H9 (cell line): ENCODE measurements at regions not wholly inside any gene's neighbourhood (a gene's known extent, or its start where the extent isn't known, plus 50 kb on each side); places are given as distances from the start of the nearest gene placed in this dataset.

ENCODE experiments used
- DNase-seq: peaks from one replicate; pipeline ENCODE4 v3.0.0-alpha.2; 2017
- H2AFZ ChIP-seq: one replicate; pipeline ENCODE4 v1.6.1; 2013; ENCODE audit warnings: mild to moderate bottlenecking, low read length, control low read depth, moderate library complexity
- H2AK5ac ChIP-seq: 2 replicates; pipeline ENCODE4 v1.6.1; 2013; ENCODE audit warnings: low read length, control low read depth, mixed read lengths; ENCODE audit not compliant: insufficient read length
- H2BK120ac ChIP-seq: one replicate; pipeline ENCODE4 v1.6.1; 2013; ENCODE audit warnings: low read depth, mild to moderate bottlenecking, low read length, control low read depth, inconsistent platforms; ENCODE audit not compliant: poor library complexity, severe bottlenecking
- H2BK12ac ChIP-seq: 2 replicates; pipeline ENCODE4 v1.6.1; 2013; ENCODE audit warnings: low read length, control low read depth, mixed read lengths, low read depth; ENCODE audit not compliant: insufficient read length
- H2BK15ac ChIP-seq: 2 replicates; pipeline ENCODE4 v1.6.1; 2013; ENCODE audit warnings: low read depth, low read length, control low read depth
- H2BK20ac ChIP-seq: one replicate; pipeline ENCODE4 v1.6.1; 2013; ENCODE audit warnings: low read depth, mild to moderate bottlenecking, low read length, control low read depth, inconsistent platforms; ENCODE audit not compliant: poor library complexity, severe bottlenecking
- H2BK5ac ChIP-seq: 2 replicates; pipeline ENCODE4 v1.6.1; 2013; ENCODE audit warnings: low read length, control low read depth, mixed read lengths; ENCODE audit not compliant: insufficient read length
- H3K14ac ChIP-seq: 2 replicates; pipeline ENCODE4 v1.6.1; 2013; ENCODE audit warnings: low read length, control low read depth; ENCODE audit not compliant: insufficient read depth
- H3K18ac ChIP-seq: 2 replicates; pipeline ENCODE4 v1.6.1; 2013; ENCODE audit warnings: low read depth, mild to moderate bottlenecking, mixed read lengths, low read length, control low read depth; ENCODE audit not compliant: insufficient read length
- H3K23ac ChIP-seq: 2 replicates; pipeline ENCODE4 v1.6.1; 2013; ENCODE audit warnings: low read length, control low read depth, mixed read lengths, low read depth; ENCODE audit not compliant: insufficient read length
- H3K23me2 ChIP-seq: 2 replicates; pipeline ENCODE4 v1.6.1; 2013; ENCODE audit warnings: low read depth, mild to moderate bottlenecking, mixed read lengths, low read length, control low read depth; ENCODE audit not compliant: insufficient read length, poor library complexity, severe bottlenecking
- H3K27ac ChIP-seq: 2 replicates; pipeline ENCODE4 v1.5.1; 2013; ENCODE audit warnings: low read length, control low read depth, mixed read lengths, low read depth; ENCODE audit not compliant: insufficient read length
- H3K27me3 ChIP-seq: 2 replicates; pipeline ENCODE4 v1.6.1; 2013; ENCODE audit warnings: low read length, control low read depth, inconsistent platforms; ENCODE audit not compliant: insufficient read depth
- H3K4ac ChIP-seq: 2 replicates; pipeline ENCODE4 v1.6.1; 2013; ENCODE audit warnings: low read depth, mild to moderate bottlenecking, control low read depth, inconsistent platforms, low read length, moderate library complexity
- H3K4me1 ChIP-seq: 2 replicates; pipeline ENCODE4 v1.6.1; 2013; ENCODE audit warnings: low read length, control low read depth, inconsistent platforms; ENCODE audit not compliant: insufficient read depth
- H3K4me2 ChIP-seq: 2 replicates; pipeline ENCODE4 v1.6.1; 2013; ENCODE audit warnings: low read length, control low read depth, mixed read lengths; ENCODE audit not compliant: insufficient read length, insufficient read depth
- H3K56ac ChIP-seq: 2 replicates; pipeline ENCODE4 v1.6.1; 2013; ENCODE audit warnings: low read depth, mild to moderate bottlenecking, mixed read lengths, low read length, control low read depth; ENCODE audit not compliant: insufficient read length
- H3K79me1 ChIP-seq: 2 replicates; pipeline ENCODE4 v1.6.1; 2013; ENCODE audit warnings: low read depth, mild to moderate bottlenecking, moderate library complexity, low read length, control low read depth, inconsistent platforms; ENCODE audit not compliant: insufficient read depth, poor library complexity, severe bottlenecking
- H3K79me2 ChIP-seq: 2 replicates; pipeline ENCODE4 v1.6.1; 2013; ENCODE audit warnings: low read length, control low read depth, inconsistent platforms; ENCODE audit not compliant: insufficient read depth
- H3K9ac ChIP-seq: 2 replicates; pipeline ENCODE4 v1.6.1; 2013; ENCODE audit warnings: low read length, control low read depth, mixed read lengths; ENCODE audit not compliant: insufficient read length; ENCODE audit errors: extremely low read depth
- H3K9me3 ChIP-seq: one replicate; pipeline ENCODE4 v1.6.1; 2013; ENCODE audit warnings: low read depth, low read length, inconsistent platforms; ENCODE audit not compliant: control insufficient read depth
- H3T11ph ChIP-seq: one replicate; pipeline ENCODE4 v1.6.1; 2013; ENCODE audit warnings: mild to moderate bottlenecking, low read length, control low read depth, inconsistent platforms
- H4K20me1 ChIP-seq: one replicate; pipeline ENCODE4 v1.6.1; 2013; ENCODE audit not compliant: control insufficient read depth, insufficient read length, insufficient read depth
- H4K5ac ChIP-seq: 2 replicates; pipeline ENCODE4 v1.6.1; 2013; ENCODE audit warnings: low read depth, mild to moderate bottlenecking, mixed read lengths, low read length, control low read depth; ENCODE audit not compliant: insufficient read length
- H4K8ac ChIP-seq: replicated peaks from 2 replicates; pipeline ENCODE4 v1.6.1; 2013; ENCODE audit warnings: low read length, control low read depth, mixed read lengths, low read depth; ENCODE audit not compliant: insufficient read length
- H4K91ac ChIP-seq: 2 replicates; pipeline ENCODE4 v1.6.1; 2013; ENCODE audit warnings: low read depth, mild to moderate bottlenecking, moderate library complexity, mixed read lengths, low read length, control low read depth; ENCODE audit not compliant: insufficient read length
- H3K27ac Mint-ChIP-seq, 3 experiments: 2 replicates in 2 of 3; 3 replicates in 1 of 3; pipeline ENCODE4 v1.8.0; 2020 to 2021; ENCODE audit warnings: mixed read lengths in 3 of 3, mild to moderate bottlenecking in 1 of 3, moderate library complexity in 1 of 3
- H3K27me3 Mint-ChIP-seq: 2 replicates; pipeline ENCODE4 v1.8.0; 2021; ENCODE audit warnings: low read depth, mild to moderate bottlenecking, moderate library complexity, mixed read lengths
- H3K36me3 Mint-ChIP-seq, 3 experiments: 2 replicates in 2 of 3; 3 replicates in 1 of 3; pipeline ENCODE4 v1.8.0; 2020 to 2021; ENCODE audit warnings: low read depth in 3 of 3, mixed read lengths in 3 of 3; ENCODE audit not compliant: insufficient read depth in 1 of 3
- H3K4me1 Mint-ChIP-seq, 2 experiments: 2 replicates each; pipeline ENCODE4 v1.8.0; 2020; ENCODE audit warnings: mixed read lengths in 2 of 2
- H3K4me3 Mint-ChIP-seq, 2 experiments: 2 replicates in 1 of 2; 3 replicates in 1 of 2; pipeline ENCODE4 v1.8.0; 2020 to 2021; ENCODE audit warnings: mild to moderate bottlenecking in 2 of 2, mixed read lengths in 2 of 2, moderate library complexity in 1 of 2
- H3K9me3 Mint-ChIP-seq, 2 experiments: 2 replicates in 1 of 2; 3 replicates in 1 of 2; pipeline ENCODE4 v1.8.0; 2020; ENCODE audit warnings: mild to moderate bottlenecking in 2 of 2, mixed read lengths in 2 of 2, moderate library complexity in 1 of 2
- WGBS: extraction: QIAGEN DNeasy Blood & Tissue Kit; methylation state at CpG from one replicate; pipeline ENCODE4 v1.1.7; 2013; ENCODE audit warnings: missing lambda C conversion rate, low lambda C conversion rate, mixed read lengths; ENCODE audit not compliant: insufficient read length; ENCODE audit errors: extremely low coverage; 5-methylcytosine and 5-hydroxymethylcytosine counted together
- TF ChIP-seq, protein P1 (sequence below): fragments of 200-600 bp; sonication (generic); conservative IDR thresholded peaks from 3 replicates; pipeline ENCODE4 v1.8.0; 2021; ENCODE audit warnings: antibody characterized with exemption, mild to moderate bottlenecking

GRCh38 chr15:93649691-93650235, 560.8 kb upstream of the RGMA start:
- no peak overlapping the region for H3K27ac ChIP-seq
- H2BK15ac ChIP-seq = no peak overlapping the region
- H3K27me3 Mint-ChIP-seq = no peaks in the 10 kb centered on the region

More at GRCh38 chr15:93649691-93650235, 560.8 kb upstream of the RGMA start:
- H3K27ac Mint-ChIP-seq = no peak overlapping the region
- H3K4me1 Mint-ChIP-seq = no peaks in the 10 kb centered on the region
- no peak overlapping the region for H2AK5ac ChIP-seq
- no peaks in the 10 kb centered on the region for H3K4me1 ChIP-seq
- H3K9me3 Mint-ChIP-seq = no peaks in the 10 kb centered on the region
- H3K79me1 ChIP-seq = no peaks in the 10 kb centered on the region
- no peak overlapping the region for H3K14ac ChIP-seq
- H3K36me3 Mint-ChIP-seq = no peaks in the 10 kb centered on the region
- no peak overlapping the region for H3K4me3 Mint-ChIP-seq
- H3K23ac ChIP-seq = no peak overlapping the region
- no peak overlapping the region for H3K9ac ChIP-seq
- TF ChIP-seq, protein P1, sequence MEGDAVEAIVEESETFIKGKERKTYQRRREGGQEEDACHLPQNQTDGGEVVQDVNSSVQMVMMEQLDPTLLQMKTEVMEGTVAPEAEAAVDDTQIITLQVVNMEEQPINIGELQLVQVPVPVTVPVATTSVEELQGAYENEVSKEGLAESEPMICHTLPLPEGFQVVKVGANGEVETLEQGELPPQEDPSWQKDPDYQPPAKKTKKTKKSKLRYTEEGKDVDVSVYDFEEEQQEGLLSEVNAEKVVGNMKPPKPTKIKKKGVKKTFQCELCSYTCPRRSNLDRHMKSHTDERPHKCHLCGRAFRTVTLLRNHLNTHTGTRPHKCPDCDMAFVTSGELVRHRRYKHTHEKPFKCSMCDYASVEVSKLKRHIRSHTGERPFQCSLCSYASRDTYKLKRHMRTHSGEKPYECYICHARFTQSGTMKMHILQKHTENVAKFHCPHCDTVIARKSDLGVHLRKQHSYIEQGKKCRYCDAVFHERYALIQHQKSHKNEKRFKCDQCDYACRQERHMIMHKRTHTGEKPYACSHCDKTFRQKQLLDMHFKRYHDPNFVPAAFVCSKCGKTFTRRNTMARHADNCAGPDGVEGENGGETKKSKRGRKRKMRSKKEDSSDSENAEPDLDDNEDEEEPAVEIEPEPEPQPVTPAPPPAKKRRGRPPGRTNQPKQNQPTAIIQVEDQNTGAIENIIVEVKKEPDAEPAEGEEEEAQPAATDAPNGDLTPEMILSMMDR = no peak
- H3K27me3 ChIP-seq = no peaks in the 10 kb centered on the region
- no peaks in the 10 kb centered on the region for H3K23me2 ChIP-seq
- H2BK20ac ChIP-seq = no peak overlapping the region
- no peak overlapping the region for H3K18ac ChIP-seq
- H2BK5ac ChIP-seq = no peak overlapping the region
- H3K4ac ChIP-seq = no peak overlapping the region
- H3K4me2 ChIP-seq = no peak overlapping the region
- H3K56ac ChIP-seq = no peak overlapping the region
- H4K20me1 ChIP-seq = no peaks in the 10 kb centered on the region
- H4K91ac ChIP-seq = no peak overlapping the region
- H3K79me2 ChIP-seq = no peaks in the 10 kb centered on the region
- H3K9me3 ChIP-seq = no peaks in the 10 kb centered on the region
- no peak for DNase-seq
- H2BK120ac ChIP-seq = no peak overlapping the region
- H2BK12ac ChIP-seq = no peak overlapping the region
- no peak overlapping the region for H4K8ac ChIP-seq
- no peak overlapping the region for H4K5ac ChIP-seq
- WGBS = no CpG with 5 or more reads among the region's 6 CpGs
- H3T11ph ChIP-seq = no peak overlapping the region
- no peak overlapping the region for H2AFZ ChIP-seq
